Mucosa of descending colon (tissue), 3 donors: ENCODE measurements at regions not wholly inside any gene's neighbourhood (a gene's known extent, or its start where the extent isn't known, plus 50 kb on each side); places are given as distances from the start of the nearest gene placed in this dataset.

Experiments
- ATAC-seq: fragments of 200-7000 bp; cut with Tn5 transposase; one replicate; pipeline ENCODE4 v1.9.1; 2020; ENCODE audit warnings: mild to moderate bottlenecking, moderate library complexity
- DNase-seq, 3 donors: peaks; one replicate each; pipeline ENCODE4 v3.0.0-alpha.2; 2020
- H3K36me3 ChIP-seq: fragments of 200-600 bp; one replicate; pipeline ENCODE4 v1.8.0; 2021; ENCODE audit warnings: low read depth, mild to moderate bottlenecking
- H3K4me1 ChIP-seq: fragments of 200-600 bp; one replicate; pipeline ENCODE4 v1.8.0; 2021; ENCODE audit warnings: low read depth, mild to moderate bottlenecking
- H3K4me3 ChIP-seq: fragments of 200-600 bp; one replicate; pipeline ENCODE4 v1.8.0; 2021; ENCODE audit warnings: mild to moderate bottlenecking
- H3K9me3 ChIP-seq: fragments of 200-600 bp; one replicate; pipeline ENCODE4 v1.8.0; 2021; ENCODE audit warnings: mild to moderate bottlenecking
- CTCF ChIP-seq: fragments of 200-600 bp; IDR thresholded peaks from one replicate; pipeline ENCODE4 v1.8.0; 2022; ENCODE audit warnings: antibody characterized with exemption, mild to moderate bottlenecking
- intact Hi-C, 2 donors: fragments of 100-400 bp; cut with DNase I in 1 of 2; cut with micrococcal nuclease in 1 of 2; formaldehyde crosslinking; loops; one replicate each; pipeline versions ENCODE4 v1.11.0 to v1.11.1; 2022; cut with DNase I, micrococcal nuclease
- donor health status: DM: no; HTN: no; CAD: no; lungs with moderate emphysema.
- donor health status: DM: no; HTN: no; CAD: no.
- donor health status: DM: no; HTN: yes; CAD: no.

- Histone ChIP-seq H3K9me3 (no peaks in the 10 kb centered on the region), H3K4me3 (no peak overlapping the region), H3K36me3 (no peaks in the 10 kb centered on the region), H3K4me1 (no peaks in the 10 kb centered on the region)
- ATAC-seq (no peak), DNase-seq (no peak)
- intact Hi-C loops = no loop called here
- TF ChIP-seq CTCF = no peak
Observed at GRCh38 chr16:22726868-22727267, 87.1 kb upstream of the HS3ST2 start.

- intact Hi-C loops = no loop called here
- ATAC-seq (no peak), DNase-seq (no peak)
- no peaks in the 10 kb centered on the region for H3K36me3 ChIP-seq
- H3K4me3 ChIP-seq = no peak overlapping the region
- no peaks in the 10 kb centered on the region for H3K9me3 ChIP-seq
- TF ChIP-seq CTCF = no peak
- H3K4me1 ChIP-seq = no peaks in the 10 kb centered on the region
Observed at GRCh38 chr16:22727285-22728166, 86.4 kb upstream of the HS3ST2 start.

GRCh38 chr16:22728167-22728836, 85.7 kb upstream of the HS3ST2 start:
- no peaks in the 10 kb centered on the region for H3K4me1 ChIP-seq
- no peak for ATAC-seq
- H3K9me3 ChIP-seq = no peaks in the 10 kb centered on the region
- H3K4me3 ChIP-seq = no peak overlapping the region
- no peaks in the 10 kb centered on the region for H3K36me3 ChIP-seq
- intact Hi-C loops = no loop called here
- no peak for DNase-seq
- no peak for TF ChIP-seq CTCF

- no peak for DNase-seq
- ATAC-seq = no peak
- intact Hi-C loops = no loop called here
- Histone ChIP-seq H3K9me3 (no peaks in the 10 kb centered on the region), H3K4me1 (no peaks in the 10 kb centered on the region), H3K4me3 (no peak overlapping the region), H3K36me3 (no peaks in the 10 kb centered on the region)
- TF ChIP-seq CTCF = no peak
Observed at GRCh38 chr16:22732400-22732799, 81.6 kb upstream of the HS3ST2 start.

- TF ChIP-seq CTCF = no peak
- ATAC-seq = no peak
- Histone ChIP-seq H3K4me3 (no peak overlapping the region), H3K4me1 (no peaks in the 10 kb centered on the region), H3K36me3 (no peaks in the 10 kb centered on the region), H3K9me3 (no peaks in the 10 kb centered on the region)
- intact Hi-C loops = no loop called here
- DNase-seq = no peak
Observed at GRCh38 chr16:22732959-22733358, 81.0 kb upstream of the HS3ST2 start.
